Prostate gland (tissue), 2 donors: ENCODE measurements at regions not wholly inside any gene's neighbourhood (a gene's known extent, or its start where the extent isn't known, plus 50 kb on each side); places are given as distances from the start of the nearest gene placed in this dataset.

Experiments
- CTCF ChIP-seq, 4 experiments: fragments of 200-600 bp in 2 of 4; fragments of 450-650 bp in 2 of 4; sonication (generic) in 2 of 4; IDR thresholded peaks; 1 replicate in 3 of 4; 2 replicates in 1 of 4; pipeline ENCODE4 v1.5.1; 2016 to 2019; ENCODE audit warnings: antibody characterized with exemption in 4 of 4, mild to moderate bottlenecking in 2 of 4, moderate library complexity in 2 of 4
- POLR2A ChIP-seq: fragments of 450-650 bp; IDR thresholded peaks from one replicate; pipeline ENCODE4 v1.6.1; 2016; ENCODE audit warnings: antibody characterized with exemption, mild to moderate bottlenecking

- TF ChIP-seq CTCF (IDR thresholded peaks at IDR 0.05) (no peak), POLR2A (no peak)
These were observed 101.9 kb upstream of the TMC3 start for GRCh38 chr15:81475926-81476325.
